Mesendoderm (in vitro differentiated cells): ENCODE measurements at regions not wholly inside any gene's neighbourhood (a gene's known extent, or its start where the extent isn't known, plus 50 kb on each side); places are given as distances from the start of the nearest gene placed in this dataset.
A peak's percentile ranks its signal among the peaks of the same experiment; 100 is the strongest.

ENCODE experiments used
- DNase-seq: peaks from one replicate; pipeline ENCODE4 v3.0.0; 2013
- H2AK5ac ChIP-seq: 2 replicates; pipeline ENCODE4 v1.6.1; 2013; ENCODE audit warnings: low read length, inconsistent platforms
- H2BK120ac ChIP-seq: 2 replicates; pipeline ENCODE4 v1.6.1; 2013; ENCODE audit warnings: low read depth, mild to moderate bottlenecking, low read length, moderate library complexity, mixed read lengths
- H2BK15ac ChIP-seq: replicated peaks from 2 replicates; pipeline ENCODE4 v1.6.1; 2013; ENCODE audit warnings: low read depth, mild to moderate bottlenecking, moderate library complexity
- H2BK5ac ChIP-seq: 2 replicates; pipeline ENCODE4 v1.6.1; 2013; ENCODE audit warnings: low read length, inconsistent platforms
- H3K18ac ChIP-seq: 2 replicates; pipeline ENCODE4 v1.6.1; 2013; ENCODE audit warnings: mild to moderate bottlenecking, low read length, mixed read lengths
- H3K23ac ChIP-seq: one replicate; pipeline ENCODE4 v1.6.1; 2013; ENCODE audit warnings: low read length
- H3K27ac ChIP-seq: 2 replicates; pipeline ENCODE4 v1.5.1; 2013; ENCODE audit warnings: low read depth, mild to moderate bottlenecking, inconsistent platforms, low read length, moderate library complexity
- H3K27me3 ChIP-seq: 2 replicates; pipeline ENCODE4 v1.6.1; 2013; ENCODE audit warnings: low read length, control low read depth, mild to moderate bottlenecking, inconsistent platforms; ENCODE audit not compliant: insufficient read depth, poor library complexity
- H3K36me3 ChIP-seq: 2 replicates; pipeline ENCODE4 v1.6.1; 2013; ENCODE audit warnings: low read length, inconsistent platforms; ENCODE audit not compliant: control insufficient read depth, insufficient read depth
- H3K4ac ChIP-seq: one replicate; pipeline ENCODE4 v1.6.1; 2013; ENCODE audit warnings: low read depth, mild to moderate bottlenecking, low read length, moderate library complexity
- H3K4me1 ChIP-seq: 2 replicates; pipeline ENCODE4 v1.6.1; 2013; ENCODE audit warnings: low read depth, low read length, inconsistent platforms; ENCODE audit not compliant: control insufficient read depth
- H3K4me2 ChIP-seq: 2 replicates; pipeline ENCODE4 v1.6.1; 2013; ENCODE audit warnings: low read length
- H3K4me3 ChIP-seq: 2 replicates; pipeline ENCODE4 v1.5.1; 2013; ENCODE audit warnings: mild to moderate bottlenecking, low read length
- H3K56ac ChIP-seq: one replicate; pipeline ENCODE4 v1.6.1; 2013; ENCODE audit warnings: low read length
- H3K79me1 ChIP-seq: 2 replicates; pipeline ENCODE4 v1.6.1; 2013; ENCODE audit warnings: low read length, inconsistent platforms
- H3K79me2 ChIP-seq: 2 replicates; pipeline ENCODE4 v1.6.1; 2013; ENCODE audit warnings: mild to moderate bottlenecking, low read length; ENCODE audit not compliant: control insufficient read depth, insufficient read depth
- H3K9ac ChIP-seq: 2 replicates; pipeline ENCODE4 v1.6.1; 2013; ENCODE audit warnings: low read length, inconsistent platforms
- H4K5ac ChIP-seq: one replicate; pipeline ENCODE4 v1.6.1; 2013; ENCODE audit warnings: low read length
- H4K8ac ChIP-seq: one replicate; pipeline ENCODE4 v1.6.1; 2013; ENCODE audit warnings: low read depth, mild to moderate bottlenecking, control low read depth, low read length, moderate library complexity
- WGBS: extraction: QIAGEN DNeasy Blood & Tissue Kit; methylation state at CpG from one replicate; pipeline ENCODE4 v1.1.7; 2013; ENCODE audit warnings: low lambda C conversion rate, missing lambda C conversion rate; ENCODE audit not compliant: insufficient coverage; ENCODE audit errors: extremely low coverage; 5-methylcytosine and 5-hydroxymethylcytosine counted together

DNA sequence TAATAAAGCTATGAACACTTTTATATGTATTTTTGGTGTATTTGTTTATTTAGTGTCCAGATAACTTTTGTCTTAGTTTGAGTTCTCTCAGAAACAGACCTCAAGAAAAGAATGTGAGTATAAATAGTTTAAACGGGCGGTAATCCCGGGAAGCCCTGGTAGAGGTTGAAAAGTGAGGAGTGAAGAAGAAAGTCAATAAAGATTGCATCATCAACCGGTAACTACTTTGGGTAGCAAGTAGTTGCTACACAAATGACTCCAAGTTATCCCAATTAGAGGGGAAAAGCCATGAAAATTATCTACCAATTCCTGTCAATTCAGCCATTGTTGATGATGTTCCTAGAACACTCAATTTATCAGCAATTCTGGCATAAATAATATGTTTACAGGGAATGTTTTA lies 870.3 kb upstream of the RAG2 start:
- Histone ChIP-seq H3K9ac (no peak overlapping the region), H3K4me1 (no peaks in the 10 kb centered on the region), H3K23ac (no peak overlapping the region), H3K18ac (no peak overlapping the region), H3K4me2 (no peak overlapping the region), H3K56ac (no peak overlapping the region), H3K79me2 (no peaks in the 10 kb centered on the region), H3K4me3 (no peak overlapping the region), H4K5ac (no peak overlapping the region), H4K8ac (no peak overlapping the region), H3K36me3 (no peaks in the 10 kb centered on the region), H2BK15ac (no peak overlapping the region), H2BK120ac (no peak overlapping the region), H3K79me1 (no peaks in the 10 kb centered on the region), H3K4ac (no peak overlapping the region), H2BK5ac (no peak overlapping the region), H3K27me3 (no peaks in the 10 kb centered on the region), H3K27ac (no peak overlapping the region), H2AK5ac (no peak overlapping the region)
- peak; percentile 11 for DNase-seq
- WGBS = no CpG with 5 or more reads among the region's 4 CpGs

- no peak overlapping the region for H2AK5ac ChIP-seq
- no peak overlapping the region for H4K5ac ChIP-seq
- no peak overlapping the region for H3K56ac ChIP-seq
Measured at GRCh38 chr11:37465221-37465620, 867.2 kb upstream of the RAG2 start.

GRCh38 chr11:37459456-37459855 lies 861.4 kb upstream of the RAG2 start:
- no peak overlapping the region for H2BK5ac ChIP-seq
- H3K23ac ChIP-seq = no peak overlapping the region
- no peak overlapping the region for H3K4me2 ChIP-seq
- H3K4me3 ChIP-seq = no peak overlapping the region
- H3K36me3 ChIP-seq = no peaks in the 10 kb centered on the region
- no peaks in the 10 kb centered on the region for H3K27me3 ChIP-seq
- no peak overlapping the region for H2BK15ac ChIP-seq
- no peak overlapping the region for H3K9ac ChIP-seq
- H3K79me1 ChIP-seq = no peaks in the 10 kb centered on the region
- H2BK120ac ChIP-seq = no peak overlapping the region
- H4K5ac ChIP-seq = no peak overlapping the region
- no peak overlapping the region for H3K56ac ChIP-seq
- no peaks in the 10 kb centered on the region for H3K4me1 ChIP-seq
- 100% methylated on average over 2 of the region's 2 CpGs for WGBS
- H4K8ac ChIP-seq = no peak overlapping the region
- H3K79me2 ChIP-seq = no peaks in the 10 kb centered on the region
- no peak overlapping the region for H3K4ac ChIP-seq
- no peak for DNase-seq
- no peak overlapping the region for H2AK5ac ChIP-seq
- no peak overlapping the region for H3K27ac ChIP-seq
- no peak overlapping the region for H3K18ac ChIP-seq

More at GRCh38 chr11:37465221-37465620, 867.2 kb upstream of the RAG2 start:
- no peak overlapping the region for H3K23ac ChIP-seq
- no peak overlapping the region for H2BK120ac ChIP-seq
- H3K9ac ChIP-seq = no peak overlapping the region
- no peaks in the 10 kb centered on the region for H3K79me2 ChIP-seq
- no peak overlapping the region for H3K4ac ChIP-seq
- no peak overlapping the region for H2BK15ac ChIP-seq
- no peaks in the 10 kb centered on the region for H3K4me1 ChIP-seq
- H3K36me3 ChIP-seq = no peaks in the 10 kb centered on the region
- H3K4me2 ChIP-seq = no peak overlapping the region
- DNase-seq = peak; percentile 11
- no peak overlapping the region for H3K18ac ChIP-seq
- H4K8ac ChIP-seq = no peak overlapping the region
- H3K27ac ChIP-seq = no peak overlapping the region
- no peaks in the 10 kb centered on the region for H3K27me3 ChIP-seq
- no peak overlapping the region for H3K4me3 ChIP-seq
- no peak overlapping the region for H2BK5ac ChIP-seq
- H3K79me1 ChIP-seq = no peaks in the 10 kb centered on the region

DNA sequence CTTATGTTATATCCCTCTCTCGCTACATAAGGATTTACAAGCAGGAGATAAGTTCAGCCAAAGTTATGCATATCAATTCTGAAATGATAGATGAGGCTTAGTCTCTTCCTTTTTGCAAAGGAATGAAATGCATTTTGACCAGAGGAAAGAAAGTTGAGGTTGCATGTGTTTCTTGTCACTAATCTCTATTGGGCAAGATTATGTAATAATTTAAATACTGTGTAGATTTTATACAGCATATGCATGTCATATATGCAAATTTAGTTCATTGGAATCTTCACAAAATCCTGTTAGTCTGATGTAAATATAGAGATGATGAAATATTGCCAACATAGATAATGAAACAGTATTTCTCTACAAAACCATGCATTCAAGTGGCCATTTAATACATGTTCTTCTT lies 858.7 kb upstream of the RAG2 start:
- no peak overlapping the region for H2AK5ac ChIP-seq
- H3K18ac ChIP-seq = no peak overlapping the region
- no peak overlapping the region for H3K56ac ChIP-seq
- H4K8ac ChIP-seq = no peak overlapping the region
- H3K36me3 ChIP-seq = no peaks in the 10 kb centered on the region
- no peak overlapping the region for H2BK5ac ChIP-seq
- H3K79me1 ChIP-seq = no peaks in the 10 kb centered on the region
- no peak for DNase-seq
- H3K4me3 ChIP-seq = no peak overlapping the region
- no peak overlapping the region for H3K4ac ChIP-seq
- WGBS = no CpG with 5 or more reads among the region's 1 CpG
- H4K5ac ChIP-seq = no peak overlapping the region
- no peak overlapping the region for H3K9ac ChIP-seq
- H2BK15ac ChIP-seq = no peak overlapping the region
- no peak overlapping the region for H2BK120ac ChIP-seq
- no peak overlapping the region for H3K4me2 ChIP-seq
- no peak overlapping the region for H3K23ac ChIP-seq
- H3K79me2 ChIP-seq = no peaks in the 10 kb centered on the region
- no peak overlapping the region for H3K27ac ChIP-seq
- no peaks in the 10 kb centered on the region for H3K4me1 ChIP-seq
- H3K27me3 ChIP-seq = no peaks in the 10 kb centered on the region

GRCh38 chr11:37451903-37452302 lies 853.9 kb upstream of the RAG2 start:
- no peak for DNase-seq

DNA sequence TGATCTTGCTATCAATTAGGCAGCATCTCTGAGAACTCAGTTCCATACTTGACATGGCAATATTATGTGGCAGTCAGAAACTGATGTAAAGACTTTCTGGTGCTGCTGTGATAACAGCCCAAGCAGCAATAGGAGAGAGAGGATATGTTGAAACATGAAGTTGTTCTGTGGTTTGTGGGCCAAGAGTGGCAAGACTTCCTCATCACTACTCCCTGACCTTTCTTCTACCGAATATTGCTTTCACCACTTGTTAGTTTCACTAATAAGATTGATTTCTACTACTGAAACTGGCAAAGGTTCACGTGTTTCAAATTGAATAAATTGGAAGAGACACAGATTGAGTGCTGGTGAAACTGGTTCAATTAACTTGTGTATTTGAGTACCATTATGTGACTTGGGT lies 852.6 kb upstream of the RAG2 start:
- no peak overlapping the region for H2BK15ac ChIP-seq
- no CpG with 5 or more reads among the region's 2 CpGs for WGBS
- no peak for DNase-seq
- no peak overlapping the region for H3K9ac ChIP-seq
- no peak overlapping the region for H4K5ac ChIP-seq
- no peaks in the 10 kb centered on the region for H3K4me1 ChIP-seq
- H2BK5ac ChIP-seq = no peak overlapping the region
- H2AK5ac ChIP-seq = no peak overlapping the region
- H3K18ac ChIP-seq = no peak overlapping the region
- no peaks in the 10 kb centered on the region for H3K27me3 ChIP-seq
- no peaks in the 10 kb centered on the region for H3K79me1 ChIP-seq
- no peak overlapping the region for H2BK120ac ChIP-seq
- no peak overlapping the region for H3K23ac ChIP-seq
- H3K27ac ChIP-seq = no peak overlapping the region
- no peaks in the 10 kb centered on the region for H3K79me2 ChIP-seq
- no peaks in the 10 kb centered on the region for H3K36me3 ChIP-seq
- H3K4me3 ChIP-seq = no peak overlapping the region
- no peak overlapping the region for H3K4me2 ChIP-seq
- no peak overlapping the region for H3K4ac ChIP-seq
- no peak overlapping the region for H4K8ac ChIP-seq
- H3K56ac ChIP-seq = no peak overlapping the region

More at GRCh38 chr11:37451903-37452302, 853.9 kb upstream of the RAG2 start:
- Histone ChIP-seq H3K27ac (no peak overlapping the region), H2BK15ac (no peak overlapping the region), H3K27me3 (no peaks in the 10 kb centered on the region), H2AK5ac (no peak overlapping the region), H3K4me2 (no peak overlapping the region), H3K9ac (no peak overlapping the region), H4K8ac (no peak overlapping the region), H2BK5ac (no peak overlapping the region), H3K79me2 (no peaks in the 10 kb centered on the region), H3K23ac (no peak overlapping the region), H3K18ac (no peak overlapping the region), H3K79me1 (no peaks in the 10 kb centered on the region), H2BK120ac (no peak overlapping the region), H4K5ac (no peak overlapping the region), H3K4me1 (no peaks in the 10 kb centered on the region), H3K4me3 (no peak overlapping the region), H3K36me3 (no peaks in the 10 kb centered on the region), H3K56ac (no peak overlapping the region), H3K4ac (no peak overlapping the region)
